CD14-positive monocyte (primary cell): ENCODE measurements at regions not wholly inside any gene's neighbourhood (a gene's known extent, or its start where the extent isn't known, plus 50 kb on each side); places are given as distances from the start of the nearest gene placed in this dataset.
A peak's percentile ranks its signal among the peaks of the same experiment; 100 is the strongest.

Experiments
- DNase-seq, 3 donors: peaks; one replicate each; pipeline ENCODE4 v3.0.0-alpha.2; 2011 to 2022
- H2AFZ ChIP-seq: 2 replicates; pipeline ENCODE4 v1.6.0; 2012; ENCODE audit warnings: mild to moderate bottlenecking, low read depth, low read length, inconsistent platforms; ENCODE audit not compliant: insufficient read depth, poor library complexity, severe bottlenecking
- H3K27ac ChIP-seq, 2 donors: 1 replicate in 1 of 2; 2 replicates in 1 of 2; pipeline ENCODE4 v1.5.1; 2012 to 2013; ENCODE audit warnings: low read length in 2 of 2, control low read depth in 1 of 2, inconsistent platforms in 1 of 2, low read depth in 1 of 2, mild to moderate bottlenecking in 1 of 2
- H3K27me3 ChIP-seq, 2 donors: one replicate each; pipeline versions ENCODE4 v1.6.0 to v1.6.1; 2011 to 2013; ENCODE audit warnings: low read length in 2 of 2; ENCODE audit not compliant: control insufficient read depth in 2 of 2, insufficient read depth in 2 of 2
- H3K36me3 ChIP-seq, 2 donors: replicated peaks in 1 of 2; 1 replicate in 1 of 2; 2 replicates in 1 of 2; pipeline versions ENCODE4 v1.5.1 to v1.6.1; 2012 to 2013; ENCODE audit warnings: low read length in 2 of 2, control low read depth in 1 of 2, inconsistent platforms in 1 of 2, mild to moderate bottlenecking in 1 of 2; ENCODE audit not compliant: insufficient read depth in 2 of 2, control insufficient read depth in 1 of 2
- H3K4me1 ChIP-seq, 2 donors: 1 replicate in 1 of 2; 2 replicates in 1 of 2; pipeline versions ENCODE4 v1.5.1 to v1.6.1; 2012 to 2013; ENCODE audit warnings: low read length in 2 of 2, control low read depth in 1 of 2, inconsistent platforms in 1 of 2, mild to moderate bottlenecking in 1 of 2, moderate library complexity in 1 of 2; ENCODE audit not compliant: insufficient read depth in 2 of 2, control insufficient read depth in 1 of 2
- H3K4me2 ChIP-seq: replicated peaks from 2 replicates; pipeline ENCODE3; 2012; ENCODE audit warnings: low read length, moderate library complexity, mild to moderate bottlenecking; ENCODE audit not compliant: poor library complexity, severe bottlenecking; ENCODE audit errors: extremely low read depth
- H3K4me3 ChIP-seq, 3 experiments: fragments of 200-600 bp in 1 of 3; sonication (generic) in 1 of 3; replicated peaks in 1 of 3; 1 replicate in 2 of 3; 2 replicates in 1 of 3; pipeline ENCODE4 v1.5.1; 2011 to 2013; ENCODE audit warnings: low read length in 3 of 3, mild to moderate bottlenecking in 3 of 3, control low read depth in 2 of 3, low read depth in 2 of 3, inconsistent platforms in 1 of 3, moderate library complexity in 1 of 3
- H3K79me2 ChIP-seq: 2 replicates; pipeline ENCODE4 v1.6.0; 2012; ENCODE audit warnings: mild to moderate bottlenecking, control low read depth, inconsistent platforms, low read length, moderate library complexity; ENCODE audit not compliant: insufficient read depth
- H3K9ac ChIP-seq: 2 replicates; pipeline ENCODE4 v1.6.0; 2017; ENCODE audit warnings: low read length, mild to moderate bottlenecking; ENCODE audit not compliant: insufficient read depth, poor library complexity, severe bottlenecking
- H3K9me3 ChIP-seq, 2 donors: replicated peaks in 1 of 2; 1 replicate in 1 of 2; 2 replicates in 1 of 2; pipeline versions ENCODE4 v1.5.1 to v1.6.1; 2012 to 2013; ENCODE audit warnings: low read length in 2 of 2, control low read depth in 1 of 2; ENCODE audit not compliant: control insufficient read depth in 1 of 2, insufficient read depth in 1 of 2
- H4K20me1 ChIP-seq: 2 replicates; pipeline ENCODE4 v1.6.0; 2012; ENCODE audit warnings: mild to moderate bottlenecking, low read length, control low read depth, moderate library complexity; ENCODE audit not compliant: insufficient read depth
- H3K27ac Mint-ChIP-seq, 7 donors: one replicate each; pipeline ENCODE4 v1.8.0; 2020; ENCODE audit warnings: mild to moderate bottlenecking in 7 of 7, mixed read lengths in 7 of 7, moderate library complexity in 6 of 7, inconsistent platforms in 2 of 7
- H3K27me3 Mint-ChIP-seq, 3 donors: one replicate each; pipeline ENCODE4 v1.8.0; 2021 to 2022; ENCODE audit warnings: low read depth in 3 of 3, mild to moderate bottlenecking in 3 of 3, mixed read lengths in 3 of 3, moderate library complexity in 3 of 3, inconsistent platforms in 1 of 3
- H3K36me3 Mint-ChIP-seq, 2 donors: one replicate each; pipeline ENCODE4 v1.8.0; 2020; ENCODE audit warnings: mixed read lengths in 2 of 2, inconsistent platforms in 1 of 2, mild to moderate bottlenecking in 1 of 2
- H3K4me1 Mint-ChIP-seq: one replicate; pipeline ENCODE4 v1.8.0; 2020; ENCODE audit warnings: mild to moderate bottlenecking, mixed read lengths
- H3K4me3 Mint-ChIP-seq, 2 donors: one replicate each; pipeline ENCODE4 v1.8.0; 2020; ENCODE audit warnings: mild to moderate bottlenecking in 2 of 2, mixed read lengths in 2 of 2, moderate library complexity in 1 of 2
- H3K9me3 Mint-ChIP-seq, 7 donors: one replicate each; pipeline ENCODE4 v1.8.0; 2020 to 2022; ENCODE audit warnings: mixed read lengths in 7 of 7, mild to moderate bottlenecking in 6 of 7, moderate library complexity in 6 of 7, inconsistent platforms in 2 of 7
- CTCF ChIP-seq: fragments of 200-600 bp; IDR thresholded peaks from one replicate; pipeline ENCODE4 v1.8.0; 2022; ENCODE audit warnings: antibody characterized with exemption, mild to moderate bottlenecking
- WGBS: methylation state at CpG from one replicate; pipeline ENCODE4 v1.1.5; 2013; ENCODE audit warnings: missing lambda C conversion rate; ENCODE audit not compliant: insufficient coverage; 5-methylcytosine and 5-hydroxymethylcytosine counted together
- intact Hi-C, 2 donors: fragments of 100-400 bp; cut with micrococcal nuclease; formaldehyde crosslinking; loops; one replicate each; pipeline versions ENCODE4 v1.15.0 to v1.15.1; 2023

GRCh38 chr1:2925291-2925690 is 96.0 kb upstream of the ACTRT2 start:
- H3K4me3 ChIP-seq = no peak overlapping the region
- Mint-ChIP-seq H3K9me3 (peaks cover 0 to 2% (median 0%) of the 10 kb centered on the region in 7 donors), H3K27me3 (peaks cover 0 to 6% (median 0%) of the 10 kb centered on the region in 3 donors), H3K4me1 (peaks cover 5% of the 10 kb centered on the region), H3K36me3 (no peaks in the 10 kb centered on the region), H3K27ac (peak overlapping the region in 1 of 7 donors; percentile 6), H3K4me3 (no peak overlapping the region)
- H3K27me3 ChIP-seq = no peaks in the 10 kb centered on the region
- WGBS = 96% methylated on average over 9 of the region's 13 CpGs
- no peak overlapping the region for H3K9ac ChIP-seq
- no peaks in the 10 kb centered on the region for H4K20me1 ChIP-seq
- H3K4me1 ChIP-seq = peaks cover 0 to 13% of the 10 kb centered on the region in 2 donors
- intact Hi-C loops = no loop called here
- no peak overlapping the region for H2AFZ ChIP-seq
- H3K4me2 ChIP-seq = no peak overlapping the region
- DNase-seq = no peak
- H3K36me3 ChIP-seq = no peaks in the 10 kb centered on the region
- no peaks in the 10 kb centered on the region for H3K79me2 ChIP-seq
- H3K9me3 ChIP-seq = no peaks in the 10 kb centered on the region
- no peak overlapping the region for H3K27ac ChIP-seq
- no peak for TF ChIP-seq CTCF

- peaks cover 0 to 6% (median 0%) of the 10 kb centered on the region in 3 donors for H3K27me3 Mint-ChIP-seq
- Histone ChIP-seq H4K20me1 (no peaks in the 10 kb centered on the region), H3K36me3 (no peaks in the 10 kb centered on the region), H3K4me3 (no peak overlapping the region), H2AFZ (no peak overlapping the region), H3K9ac (no peak overlapping the region), H3K4me1 (peaks cover 0 to 13% of the 10 kb centered on the region in 2 donors), H3K4me2 (no peak overlapping the region), H3K9me3 (no peaks in the 10 kb centered on the region), H3K79me2 (no peaks in the 10 kb centered on the region), H3K27me3 (no peaks in the 10 kb centered on the region), H3K27ac (no peak overlapping the region)
- peaks cover 5% of the 10 kb centered on the region for H3K4me1 Mint-ChIP-seq
- DNase-seq = no peak
- 94% methylated on average over 9 of the region's 10 CpGs for WGBS
- H3K4me3 Mint-ChIP-seq = no peak overlapping the region
- no peak for TF ChIP-seq CTCF
- H3K27ac Mint-ChIP-seq = no peak overlapping the region
- no peaks in the 10 kb centered on the region for H3K36me3 Mint-ChIP-seq
- peaks cover 0 to 2% (median 0%) of the 10 kb centered on the region in 7 donors for H3K9me3 Mint-ChIP-seq
- intact Hi-C loops = no loop called here
Measured at GRCh38 chr1:2925918-2926317, 95.3 kb upstream of the ACTRT2 start.
